Fibroblast of skin of left biceps (primary cell): ENCODE measurements at regions not wholly inside any gene's neighbourhood (a gene's known extent, or its start where the extent isn't known, plus 50 kb on each side); places are given as distances from the start of the nearest gene placed in this dataset.
"Not testable (repeated sequence)": the region's sequence is repeated elsewhere in the genome, so short reads cannot be mapped to it uniquely, and the experiment has no call there.

Experiments
- DNase-seq, 2 experiments: peaks; one replicate each; pipeline ENCODE4 v3.0.0-alpha.2; 2013; ENCODE audit warnings: low read depth in 2 of 2

- DNase-seq = no peak
Observed at GRCh38 chr7:84941936-84942335, 244.9 kb downstream of the SEMA3D start.

- no peak for DNase-seq
Observed at GRCh38 chr7:84941291-84941690, 245.6 kb downstream of the SEMA3D start.

- DNase-seq = no peak
Observed at GRCh38 chr7:84939888-84940287, 247.0 kb downstream of the SEMA3D start.

GRCh38 chr7:84939442-84939841 lies 247.4 kb downstream of the SEMA3D start:
- DNase-seq = no peak

GRCh38 chr7:84924353-84924752 lies 262.5 kb downstream of the SEMA3D start:
- no peak for DNase-seq

- no peak for DNase-seq
Observed at GRCh38 chr7:84923348-84923747, 263.5 kb downstream of the SEMA3D start.

- DNase-seq = no peak
Observed at GRCh38 chr7:84921154-84921553, 265.7 kb downstream of the SEMA3D start.

GRCh38 chr7:84916973-84917372 lies 269.9 kb downstream of the SEMA3D start:
- DNase-seq = not testable (repeated sequence)

GRCh38 chr7:84916161-84916560 lies 270.7 kb downstream of the SEMA3D start:
- DNase-seq = no peak

GRCh38 chr7:84914598-84914997 lies 272.3 kb downstream of the SEMA3D start:
- no peak for DNase-seq

GRCh38 chr7:84913731-84914130 lies 273.1 kb downstream of the SEMA3D start:
- no peak for DNase-seq

GRCh38 chr7:84912993-84913635 lies 273.7 kb downstream of the SEMA3D start:
- DNase-seq = no peak

GRCh38 chr7:84912537-84912936 lies 274.3 kb downstream of the SEMA3D start:
- no peak for DNase-seq

GRCh38 chr7:84912018-84912417 lies 274.8 kb downstream of the SEMA3D start:
- no peak for DNase-seq

- no peak for DNase-seq
Observed at GRCh38 chr7:84911077-84911476, 275.8 kb downstream of the SEMA3D start.

GRCh38 chr7:84910322-84910721 lies 276.5 kb downstream of the SEMA3D start:
- not testable (repeated sequence) for DNase-seq

GRCh38 chr7:84908196-84908793 lies 278.6 kb downstream of the SEMA3D start:
- DNase-seq = no peak

GRCh38 chr7:84906889-84907288 lies 280.0 kb downstream of the SEMA3D start:
- no peak for DNase-seq

- DNase-seq = no peak
Observed at GRCh38 chr7:84904561-84904960, 282.3 kb downstream of the SEMA3D start.

GRCh38 chr7:84901366-84901765 lies 285.5 kb downstream of the SEMA3D start:
- DNase-seq = no peak

- DNase-seq = no peak
Observed at GRCh38 chr7:84900215-84900614, 286.6 kb downstream of the SEMA3D start.

GRCh38 chr7:84895563-84895962 lies 291.3 kb downstream of the SEMA3D start:
- DNase-seq = no peak

GRCh38 chr7:84883570-84883969 lies 303.3 kb downstream of the SEMA3D start:
- DNase-seq = not testable (repeated sequence)
